Stomach smooth muscle (tissue), 2 donors: ENCODE measurements at regions not wholly inside any gene's neighbourhood (a gene's known extent, or its start where the extent isn't known, plus 50 kb on each side); places are given as distances from the start of the nearest gene placed in this dataset.
A peak's percentile ranks its signal among the peaks of the same experiment; 100 is the strongest.

Experiments used
- H3K27ac ChIP-seq: one replicate; pipeline ENCODE4 v1.7.0; 2013; ENCODE audit warnings: mild to moderate bottlenecking, low read length, inconsistent platforms
- H3K27me3 ChIP-seq, 2 donors: one replicate each; pipeline ENCODE4 v1.7.0; 2013; ENCODE audit warnings: low read length in 2 of 2; ENCODE audit not compliant: insufficient read depth in 2 of 2, control insufficient read depth in 1 of 2
- H3K36me3 ChIP-seq, 2 donors: one replicate each; pipeline ENCODE4 v1.7.0; 2013; ENCODE audit warnings: low read length in 2 of 2; ENCODE audit not compliant: control insufficient read depth in 2 of 2, insufficient read depth in 2 of 2
- H3K4me1 ChIP-seq: one replicate; pipeline ENCODE4 v1.7.0; 2013; ENCODE audit warnings: low read length; ENCODE audit not compliant: control insufficient read depth, insufficient read depth
- H3K4me3 ChIP-seq, 2 donors: one replicate each; pipeline ENCODE4 v1.7.0; 2013; ENCODE audit warnings: low read length in 2 of 2
- H3K9ac ChIP-seq, 2 donors: one replicate each; pipeline ENCODE4 v1.7.0; 2013; ENCODE audit warnings: low read length in 2 of 2, mild to moderate bottlenecking in 1 of 2
- H3K9me3 ChIP-seq, 2 donors: one replicate each; pipeline ENCODE4 v1.7.0; 2013; ENCODE audit warnings: low read length in 2 of 2; ENCODE audit not compliant: control insufficient read depth in 2 of 2
- donor health status: healthy.
- donor health status: Pancreatic carcinoma.

DNA sequence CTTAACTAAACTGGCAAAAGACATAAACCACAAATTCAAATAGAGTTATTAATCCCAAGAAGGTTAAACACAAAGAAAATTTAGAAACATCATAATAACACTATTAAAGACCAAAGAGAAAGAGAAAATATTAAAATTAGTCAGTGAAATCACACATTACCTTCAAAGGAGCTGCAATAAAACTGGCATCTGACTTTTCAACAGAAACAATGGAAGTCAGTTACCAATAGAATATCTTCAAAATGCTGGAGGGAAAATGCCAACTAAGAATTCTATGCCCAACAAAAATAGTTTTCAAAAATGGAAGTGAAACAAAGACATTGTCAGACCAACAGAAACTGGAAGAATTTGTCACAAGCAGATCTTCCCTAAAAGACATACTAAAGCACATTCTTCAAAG lies 68.7 kb upstream of the RNF7 start:
- H3K36me3 ChIP-seq = no peaks in the 10 kb centered on the region
- H3K9me3 ChIP-seq = no peaks in the 10 kb centered on the region
- no peak overlapping the region for H3K9ac ChIP-seq
- H3K4me1 ChIP-seq = no peaks in the 10 kb centered on the region
- no peaks in the 10 kb centered on the region for H3K27me3 ChIP-seq
- H3K27ac ChIP-seq = no peak overlapping the region
- no peak overlapping the region for H3K4me3 ChIP-seq

DNA sequence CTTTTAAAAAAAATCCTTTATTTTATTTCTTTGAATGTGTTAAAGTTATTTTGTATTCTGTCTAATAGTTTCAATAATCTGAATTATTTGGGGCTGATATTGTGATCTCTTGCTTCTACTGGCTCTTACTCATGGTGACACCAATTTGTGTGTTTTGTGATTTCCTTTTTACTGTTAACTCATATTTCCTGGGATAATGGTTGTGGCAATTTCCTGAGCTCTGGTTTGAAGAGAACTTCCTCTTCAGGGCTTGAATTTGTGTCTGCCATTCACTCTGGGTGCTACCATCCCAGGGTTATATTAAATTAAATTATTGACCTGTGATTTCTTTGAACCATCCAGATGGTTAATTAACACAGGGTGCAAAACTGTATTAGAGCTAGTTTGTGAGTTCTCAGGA lies 60.4 kb upstream of the RNF7 start:
- no peak overlapping the region for H3K4me3 ChIP-seq
- no peak overlapping the region for H3K27ac ChIP-seq
- H3K4me1 ChIP-seq = no peaks in the 10 kb centered on the region
- H3K9ac ChIP-seq = no peak overlapping the region
- H3K27me3 ChIP-seq = no peaks in the 10 kb centered on the region
- peaks cover 0 to 3% of the 10 kb centered on the region in 2 donors for H3K9me3 ChIP-seq
- H3K36me3 ChIP-seq = no peaks in the 10 kb centered on the region

DNA sequence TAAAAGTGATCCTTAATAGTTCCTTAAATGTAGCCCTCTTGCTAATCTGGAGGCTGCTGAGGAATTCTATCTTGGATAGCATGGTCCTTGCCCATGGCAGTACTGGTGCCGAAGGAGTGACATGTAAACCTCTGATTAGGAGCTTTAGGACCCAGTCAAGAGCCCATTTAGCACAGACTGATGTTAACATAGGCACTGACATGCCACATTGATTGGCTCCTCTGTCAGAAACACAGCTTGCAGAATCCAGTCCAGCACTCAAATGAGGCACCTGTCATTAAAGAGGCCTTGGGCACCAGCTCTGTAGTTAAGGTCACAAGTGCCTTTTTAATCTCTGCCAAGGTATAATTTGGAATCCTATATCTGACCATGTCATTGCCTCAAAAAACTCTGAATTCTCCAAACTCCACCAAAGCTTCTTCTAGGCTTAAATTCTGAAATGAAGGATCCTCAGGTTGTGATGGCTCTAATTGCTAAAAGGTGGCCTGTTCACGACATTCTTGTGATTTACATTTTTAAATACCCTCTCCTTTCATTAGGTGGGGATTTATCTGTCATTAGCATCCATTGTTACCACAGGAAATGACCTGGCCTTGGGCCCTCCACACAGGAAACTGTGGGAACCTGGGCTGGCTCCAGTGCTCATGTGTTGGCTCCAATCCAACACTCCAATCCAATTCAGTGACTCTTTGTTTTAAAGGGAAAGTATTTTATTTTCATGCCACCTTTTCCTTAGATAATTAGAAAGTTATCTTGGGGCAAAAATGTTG lies 57.3 kb upstream of the RNF7 start:
- no peak overlapping the region for H3K9ac ChIP-seq
- H3K27ac ChIP-seq = no peak overlapping the region
- H3K27me3 ChIP-seq = no peaks in the 10 kb centered on the region
- H3K4me3 ChIP-seq = no peak overlapping the region
- peaks cover 2% of the 10 kb centered on the region for H3K4me1 ChIP-seq
- H3K9me3 ChIP-seq = peaks cover 0 to 3% of the 10 kb centered on the region in 2 donors
- no peaks in the 10 kb centered on the region for H3K36me3 ChIP-seq

DNA sequence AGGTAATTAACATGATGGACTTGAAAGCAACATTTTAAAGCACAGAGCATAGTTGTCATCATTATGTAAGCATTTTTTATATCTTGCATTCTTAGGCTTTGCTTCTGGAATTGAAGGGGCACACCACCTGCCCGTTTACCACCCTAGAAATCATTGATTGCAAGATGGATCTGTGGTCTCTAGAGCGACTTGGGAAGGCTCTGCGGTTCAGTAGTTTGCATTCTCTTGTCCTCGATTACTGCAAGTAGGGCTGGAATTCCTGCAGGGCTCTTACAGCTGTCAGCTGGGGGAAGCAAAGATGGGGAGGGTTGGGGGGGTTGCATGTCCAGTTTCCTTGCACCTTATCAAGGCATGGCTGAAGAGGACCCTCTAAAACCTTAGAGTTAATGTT lies 56.7 kb upstream of the RNF7 start:
- peaks cover 7% of the 10 kb centered on the region for H3K4me1 ChIP-seq
- H3K36me3 ChIP-seq = no peaks in the 10 kb centered on the region
- H3K9me3 ChIP-seq = peaks cover 0 to 3% of the 10 kb centered on the region in 2 donors
- H3K27me3 ChIP-seq = no peaks in the 10 kb centered on the region
- no peak overlapping the region for H3K4me3 ChIP-seq
- no peak overlapping the region for H3K9ac ChIP-seq
- no peak overlapping the region for H3K27ac ChIP-seq

DNA sequence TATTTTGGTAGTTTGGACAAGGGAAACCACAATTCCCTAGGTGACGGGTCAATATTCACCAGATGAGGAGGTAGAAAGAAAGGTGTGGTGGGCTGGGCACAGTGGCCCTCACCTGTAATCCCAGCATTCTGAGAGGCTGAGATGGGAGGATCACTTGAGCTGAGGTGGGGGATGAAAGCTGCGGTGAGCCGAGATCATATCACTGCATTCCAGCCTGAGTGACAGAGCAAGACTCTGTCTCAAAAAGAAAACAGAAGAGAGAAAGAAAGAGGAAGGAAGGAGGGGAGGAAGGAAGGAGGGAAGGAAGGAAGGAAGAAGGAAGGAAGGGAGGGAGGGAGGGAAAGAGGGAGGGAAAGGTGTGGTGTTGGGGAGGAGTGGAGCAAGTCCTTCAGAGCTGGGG lies 56.1 kb upstream of the RNF7 start:
- Histone ChIP-seq H3K9me3 (peaks cover 0 to 3% of the 10 kb centered on the region in 2 donors), H3K27ac (no peak overlapping the region), H3K9ac (no peak overlapping the region), H3K27me3 (no peaks in the 10 kb centered on the region), H3K4me3 (no peak overlapping the region), H3K36me3 (no peaks in the 10 kb centered on the region), H3K4me1 (peaks cover 12% of the 10 kb centered on the region)

DNA sequence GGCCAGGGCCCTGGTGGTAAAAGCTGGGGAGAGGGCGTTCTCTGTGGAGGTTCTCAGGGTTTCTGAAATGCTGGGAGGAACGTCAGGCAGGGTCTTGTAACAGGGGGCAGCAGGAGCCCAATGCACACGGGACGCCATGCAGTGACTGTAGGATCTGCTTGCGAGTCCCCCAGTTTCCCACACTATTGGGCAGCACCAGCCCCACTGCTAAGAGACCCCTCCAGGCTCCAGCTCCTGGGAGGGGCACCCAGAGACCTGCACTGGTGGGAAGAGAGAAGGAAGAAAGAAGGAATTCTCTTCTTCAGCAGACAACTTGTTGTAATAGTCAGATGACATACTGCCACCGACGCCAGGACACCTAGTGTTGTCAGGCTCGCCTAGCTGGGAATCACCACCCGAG lies 55.2 kb upstream of the RNF7 start:
- H3K4me3 ChIP-seq = no peak overlapping the region
- H3K27me3 ChIP-seq = no peaks in the 10 kb centered on the region
- no peak overlapping the region for H3K9ac ChIP-seq
- H3K4me1 ChIP-seq = peaks cover 12% of the 10 kb centered on the region
- peaks cover 0 to 3% of the 10 kb centered on the region in 2 donors for H3K9me3 ChIP-seq
- no peaks in the 10 kb centered on the region for H3K36me3 ChIP-seq
- no peak overlapping the region for H3K27ac ChIP-seq

DNA sequence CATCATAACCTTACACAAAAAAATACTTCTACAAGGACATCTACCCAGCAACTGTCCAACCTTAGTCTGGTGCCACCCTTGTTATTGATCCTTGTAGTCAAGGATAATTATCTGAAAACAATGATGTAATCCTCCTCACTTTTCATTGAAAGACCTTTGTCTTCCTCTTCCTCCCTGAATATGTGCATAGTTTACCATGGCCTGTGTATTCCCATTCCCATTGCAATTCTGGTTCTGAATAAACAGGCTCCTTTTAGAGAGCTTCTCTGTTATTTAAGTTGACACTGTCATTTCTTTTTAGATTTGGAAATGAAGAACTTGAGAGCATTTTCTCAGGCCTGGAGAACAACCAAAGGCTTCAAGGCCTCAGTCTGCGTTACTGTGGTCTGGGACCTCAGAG lies 53.3 kb upstream of the RNF7 start:
- Histone ChIP-seq H3K4me1 (peaks cover 12% of the 10 kb centered on the region), H3K27ac (no peak overlapping the region), H3K36me3 (no peaks in the 10 kb centered on the region), H3K9me3 (peaks cover 0 to under 1% of the 10 kb centered on the region in 2 donors), H3K4me3 (no peak overlapping the region), H3K9ac (no peak overlapping the region), H3K27me3 (no peaks in the 10 kb centered on the region)

DNA sequence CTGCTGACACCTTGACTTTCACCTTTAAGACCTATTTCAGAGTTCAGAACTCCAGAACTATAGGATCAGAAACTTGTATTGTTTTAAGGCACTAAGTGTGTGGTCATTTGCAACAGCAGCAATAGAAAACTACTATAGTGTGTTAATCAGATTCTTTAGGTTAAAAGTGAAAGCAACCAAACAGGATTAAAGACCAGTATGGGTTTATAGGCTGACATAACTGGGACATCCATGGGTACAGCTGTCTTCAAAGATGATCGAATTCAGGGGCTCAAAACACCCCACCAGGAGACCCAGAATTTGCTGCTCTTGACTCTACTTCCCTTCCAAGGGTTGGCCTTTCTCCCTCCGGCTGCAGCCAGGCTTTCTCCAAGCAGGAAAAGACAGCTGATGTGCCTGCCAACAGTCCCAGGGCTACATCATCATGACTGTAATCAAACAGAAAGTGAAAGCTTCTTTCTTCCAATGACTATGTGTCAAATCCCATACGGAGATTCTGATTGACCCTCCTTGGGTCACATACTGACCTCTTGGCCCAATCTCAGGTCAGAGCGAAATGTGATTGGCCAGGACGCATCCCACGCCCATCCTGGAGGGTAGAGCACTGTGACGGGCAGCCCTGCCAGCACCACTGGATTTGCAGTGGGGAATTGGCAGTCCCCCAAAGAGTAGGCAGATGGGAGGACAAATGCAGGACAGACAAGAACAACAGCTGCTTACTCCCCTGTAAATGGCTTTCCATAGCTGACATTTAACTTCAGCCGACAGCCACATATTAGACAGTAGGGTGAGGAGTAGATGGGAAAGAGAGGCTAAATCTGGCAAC lies 51.4 kb upstream of the RNF7 start:
- Histone ChIP-seq H3K4me1 (peaks cover 12% of the 10 kb centered on the region), H3K27ac (no peak overlapping the region), H3K36me3 (no peaks in the 10 kb centered on the region), H3K27me3 (no peaks in the 10 kb centered on the region), H3K4me3 (peak overlapping the region; percentile 77 to 88), H3K9ac (peak overlapping the region; percentile 41 to 69), H3K9me3 (no peaks in the 10 kb centered on the region)
